ENCODE measurements at regions not wholly inside any gene's neighbourhood (a gene's known extent, or its start where the extent isn't known, plus 50 kb on each side); places are given as distances from the start of the nearest gene placed in this dataset.

GRCh38 chr12:18183141-18183540, 78.2 kb upstream of the PIK3C2G start:
- TF ChIP-seq CTCF (IDR thresholded peaks at IDR 0.05) = no peak
- no peak for TF ChIP-seq POLR2A (IDR thresholded peaks at IDR 0.05)

All from thyroid gland (tissue), 4 donors.